RWPE2 (cell line): ENCODE measurements at regions not wholly inside any gene's neighbourhood (a gene's known extent, or its start where the extent isn't known, plus 50 kb on each side); places are given as distances from the start of the nearest gene placed in this dataset.
A peak's percentile ranks its signal among the peaks of the same experiment; 100 is the strongest.

Experiments used
- ATAC-seq: fragments of 200-7000 bp; cut with Tn5 transposase; 3 replicates; pipeline ENCODE4 v1.9.1; 2021; ENCODE audit warnings: low read depth
- DNase-seq: peaks from one replicate; pipeline ENCODE4 v3.0.0-alpha.2; 2020; ENCODE audit warnings: low spot score
- H3K27ac ChIP-seq: fragments of 450-650 bp; 2 replicates; pipeline ENCODE4 v1.5.1; 2017; ENCODE audit warnings: mild to moderate bottlenecking; ENCODE audit not compliant: poor library complexity, severe bottlenecking
- H3K27me3 ChIP-seq: fragments of 250-450 bp; sonication (Bioruptor Pico); 2 replicates; pipeline ENCODE4 v1.5.1; 2021; ENCODE audit warnings: mild to moderate bottlenecking, moderate library complexity; ENCODE audit not compliant: insufficient read depth, poor library complexity, severe bottlenecking
- H3K36me3 ChIP-seq: fragments of 250-450 bp; sonication (Bioruptor Pico); 2 replicates; pipeline ENCODE4 v1.5.1; 2020; ENCODE audit warnings: low read depth, mild to moderate bottlenecking, moderate library complexity
- H3K4me1 ChIP-seq: fragments of 250-450 bp; sonication (Bioruptor Pico); 2 replicates; pipeline ENCODE4 v1.5.1; 2021; ENCODE audit warnings: mild to moderate bottlenecking, moderate library complexity; ENCODE audit not compliant: insufficient read depth, poor library complexity, severe bottlenecking
- H3K4me3 ChIP-seq: fragments of 250-450 bp; sonication (Bioruptor Pico); 2 replicates; pipeline ENCODE4 v1.5.1; 2021; ENCODE audit warnings: mild to moderate bottlenecking, moderate library complexity; ENCODE audit not compliant: severe bottlenecking
- H3K9me3 ChIP-seq: fragments of 250-450 bp; sonication (Bioruptor Pico); 2 replicates; pipeline ENCODE4 v1.5.1; 2021; ENCODE audit warnings: mild to moderate bottlenecking, moderate library complexity; ENCODE audit not compliant: severe bottlenecking
- CTCF ChIP-seq: fragments of 450-650 bp; IDR thresholded peaks from one replicate; pipeline ENCODE4 v1.5.1; 2017; ENCODE audit warnings: mild to moderate bottlenecking, moderate library complexity; ENCODE audit not compliant: poor library complexity, severe bottlenecking

- no peak overlapping the region for H3K4me3 ChIP-seq
- peaks cover 9% of the 10 kb centered on the region for H3K4me1 ChIP-seq
- peak; percentile 88 for ATAC-seq
- no peak for DNase-seq
- H3K27ac ChIP-seq = peak overlapping the region; percentile 5
- H3K27me3 ChIP-seq = no peaks in the 10 kb centered on the region
- no peaks in the 10 kb centered on the region for H3K9me3 ChIP-seq
- H3K36me3 ChIP-seq = no peaks in the 10 kb centered on the region
- TF ChIP-seq CTCF = no peak
These were observed 72.9 kb upstream of the STK39 start for GRCh38 chr2:168320267-168320666.

GRCh38 chr2:168322325-168323007 is 75.1 kb upstream of the STK39 start:
- Histone ChIP-seq H3K4me1 (peaks cover 9% of the 10 kb centered on the region), H3K27me3 (no peaks in the 10 kb centered on the region), H3K9me3 (no peaks in the 10 kb centered on the region), H3K36me3 (no peaks in the 10 kb centered on the region), H3K4me3 (no peak overlapping the region), H3K27ac (no peak overlapping the region)
- TF ChIP-seq CTCF = no peak
- DNase-seq (no peak), ATAC-seq (no peak)

- ATAC-seq = no peak
These were observed 76.2 kb upstream of the STK39 start for GRCh38 chr2:168323529-168324021.

GRCh38 chr2:168326572-168326971 is 79.2 kb upstream of the STK39 start:
- Histone ChIP-seq H3K27ac (no peak overlapping the region), H3K4me1 (no peaks in the 10 kb centered on the region), H3K36me3 (no peaks in the 10 kb centered on the region), H3K27me3 (no peaks in the 10 kb centered on the region), H3K9me3 (peaks cover 5% of the 10 kb centered on the region), H3K4me3 (no peak overlapping the region)
- ATAC-seq (no peak), DNase-seq (no peak)
- TF ChIP-seq CTCF = no peak

More at GRCh38 chr2:168323529-168324021, 76.2 kb upstream of the STK39 start:
- peaks cover 9% of the 10 kb centered on the region for H3K4me1 ChIP-seq
- H3K36me3 ChIP-seq = no peaks in the 10 kb centered on the region
- DNase-seq = no peak
- H3K27me3 ChIP-seq = no peaks in the 10 kb centered on the region
- no peak for TF ChIP-seq CTCF
- no peaks in the 10 kb centered on the region for H3K9me3 ChIP-seq
- no peak overlapping the region for H3K27ac ChIP-seq
- no peak overlapping the region for H3K4me3 ChIP-seq

GRCh38 chr2:168327328-168327727 is 79.9 kb upstream of the STK39 start:
- H3K36me3 ChIP-seq = no peaks in the 10 kb centered on the region
- ATAC-seq (no peak), DNase-seq (no peak)
- no peak for TF ChIP-seq CTCF
- H3K4me1 ChIP-seq = no peaks in the 10 kb centered on the region
- no peak overlapping the region for H3K27ac ChIP-seq
- no peak overlapping the region for H3K4me3 ChIP-seq
- H3K9me3 ChIP-seq = peaks cover 5% of the 10 kb centered on the region
- no peaks in the 10 kb centered on the region for H3K27me3 ChIP-seq
